NT2/D1 (cell line): ENCODE measurements at regions not wholly inside any gene's neighbourhood (a gene's known extent, or its start where the extent isn't known, plus 50 kb on each side); places are given as distances from the start of the nearest gene placed in this dataset.

Experiments used
- SUZ12 ChIP-seq: IDR thresholded peaks from 2 replicates; pipeline ENCODE4 v1.6.1; 2011; ENCODE audit not compliant: insufficient read length, insufficient read depth; ENCODE audit errors: extremely low read depth
- YY1 ChIP-seq: IDR thresholded peaks from 2 replicates; pipeline ENCODE4 v1.6.1; 2011; ENCODE audit not compliant: insufficient read length, insufficient read depth
- ZNF274 ChIP-seq: IDR thresholded peaks from 2 replicates; pipeline ENCODE4 v1.6.1; 2011; ENCODE audit warnings: mild to moderate bottlenecking, low read depth, low read length

GRCh38 chr10:25112016-25112415 lies 62.8 kb upstream of the GPR158 start:
- no peak for TF ChIP-seq ZNF274
- TF ChIP-seq YY1: no peak
- no peak for TF ChIP-seq SUZ12
